ENCODE measurements at regions not wholly inside any gene's neighbourhood (a gene's known extent, or its start where the extent isn't known, plus 50 kb on each side); places are given as distances from the start of the nearest gene placed in this dataset.

- POLR2A ChIA-PET (ENCODE audit: partially characterized antibody), result no interaction called here
- intact Hi-C loops (cut with micrococcal nuclease), result no loop called here
- DNase-seq, result no peak
- no peaks in the 10 kb centered on the region for H3K27me3 Mint-ChIP-seq
- H3K27me3 ChIP-seq (ENCODE audit: insufficient read depth, low read length), result no peaks in the 10 kb centered on the region
- CTCF ChIA-PET (ENCODE audit: partially characterized antibody), result no interaction called here
- H3K4me1 ChIP-seq (ENCODE audit: insufficient read depth, low read length), result no peaks in the 10 kb centered on the region
- no peak overlapping the region for H3K27ac ChIP-seq (ENCODE audit: low read depth, low read length)
- no peaks in the 10 kb centered on the region for H3K4me1 Mint-ChIP-seq
- no peaks in the 10 kb centered on the region for H3K9me3 ChIP-seq (ENCODE audit: control insufficient read depth in 1 of 2, low read length in 2 of 2)
- H3K27ac Mint-ChIP-seq, result no peak overlapping the region
- no peak overlapping the region for H3K4me3 ChIP-seq (ENCODE audit: low read length in 2 of 2)
- H3K36me3 Mint-ChIP-seq, result no peaks in the 10 kb centered on the region
- H3K4me3 Mint-ChIP-seq, result no peak overlapping the region
- H3K9me3 Mint-ChIP-seq, result peaks cover 0 to 9% (median 0%) of the 10 kb centered on the region in 8 donors
- H3K36me3 ChIP-seq (ENCODE audit: insufficient read depth, low read length), result no peaks in the 10 kb centered on the region
Measured at GRCh38 chr4:95898226-95898625, 58.3 kb downstream of the PDHA2 start.

DNA sequence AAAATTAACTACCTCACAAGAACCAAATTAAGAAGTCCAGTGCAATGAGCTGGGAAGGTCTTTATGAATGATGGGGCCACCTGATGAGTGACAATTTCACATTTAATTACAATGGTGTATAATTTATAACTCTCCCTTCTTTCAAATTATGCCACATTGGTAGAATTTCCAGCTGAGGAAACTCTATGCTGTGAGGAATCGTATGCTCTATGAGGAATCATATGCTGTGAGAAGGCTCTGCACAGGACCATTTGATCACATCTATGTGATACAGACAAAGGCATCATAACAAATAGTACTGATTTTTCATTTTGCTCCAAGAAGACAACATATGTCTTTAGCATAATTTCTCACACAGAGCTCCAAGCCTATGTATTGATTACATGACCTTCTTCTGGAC is 69.3 kb downstream of the PDHA2 start:
- Histone ChIP-seq H3K4me1 (ENCODE audit: insufficient read depth, low read length) (no peaks in the 10 kb centered on the region), H3K27ac (ENCODE audit: low read depth, low read length) (no peak overlapping the region), H3K9me3 (ENCODE audit: control insufficient read depth in 1 of 2, low read length in 2 of 2) (no peaks in the 10 kb centered on the region), H3K36me3 (ENCODE audit: insufficient read depth, low read length) (no peaks in the 10 kb centered on the region), H3K27me3 (ENCODE audit: insufficient read depth, low read length) (no peaks in the 10 kb centered on the region), H3K4me3 (ENCODE audit: low read length in 2 of 2) (no peak overlapping the region)
- ChIA-PET POLR2A (ENCODE audit: partially characterized antibody) (no interaction called here), CTCF (ENCODE audit: partially characterized antibody) (no interaction called here)
- Mint-ChIP-seq H3K27ac (no peak overlapping the region), H3K9me3 (peaks cover 0 to 6% (median 2%) of the 10 kb centered on the region in 8 donors), H3K27me3 (no peaks in the 10 kb centered on the region), H3K4me1 (no peaks in the 10 kb centered on the region), H3K36me3 (no peaks in the 10 kb centered on the region), H3K4me3 (no peak overlapping the region)
- DNase-seq, result no peak
- intact Hi-C loops (cut with micrococcal nuclease), result no loop called here

- ChIA-PET POLR2A (ENCODE audit: partially characterized antibody) (no interaction called here), CTCF (ENCODE audit: partially characterized antibody) (no interaction called here)
- Histone ChIP-seq H3K27me3 (ENCODE audit: insufficient read depth, low read length) (no peaks in the 10 kb centered on the region), H3K4me3 (ENCODE audit: low read length in 2 of 2) (no peak overlapping the region), H3K4me1 (ENCODE audit: insufficient read depth, low read length) (no peaks in the 10 kb centered on the region), H3K9me3 (ENCODE audit: control insufficient read depth in 1 of 2, low read length in 2 of 2) (no peaks in the 10 kb centered on the region), H3K36me3 (ENCODE audit: insufficient read depth, low read length) (no peaks in the 10 kb centered on the region), H3K27ac (ENCODE audit: low read depth, low read length) (no peak overlapping the region)
- Mint-ChIP-seq H3K4me1 (no peaks in the 10 kb centered on the region), H3K36me3 (no peaks in the 10 kb centered on the region), H3K27ac (no peak overlapping the region), H3K9me3 (peaks cover 0 to 6% (median 2%) of the 10 kb centered on the region in 8 donors), H3K4me3 (no peak overlapping the region), H3K27me3 (no peaks in the 10 kb centered on the region)
- no peak for DNase-seq
- intact Hi-C loops (cut with micrococcal nuclease), result no loop called here
Measured at GRCh38 chr4:95910749-95911148, 70.9 kb downstream of the PDHA2 start.

- no peak overlapping the region for H3K27ac Mint-ChIP-seq
- CTCF ChIA-PET (ENCODE audit: partially characterized antibody), result no interaction called here
- DNase-seq, result no peak
- Histone ChIP-seq H3K4me3 (ENCODE audit: low read length in 2 of 2) (no peak overlapping the region), H3K4me1 (ENCODE audit: insufficient read depth, low read length) (no peaks in the 10 kb centered on the region), H3K9me3 (ENCODE audit: control insufficient read depth in 1 of 2, low read length in 2 of 2) (peaks cover 0 to under 1% of the 10 kb centered on the region in 2 donors), H3K36me3 (ENCODE audit: insufficient read depth, low read length) (no peaks in the 10 kb centered on the region), H3K27ac (ENCODE audit: low read depth, low read length) (no peak overlapping the region), H3K27me3 (ENCODE audit: insufficient read depth, low read length) (no peaks in the 10 kb centered on the region)
- H3K4me3 Mint-ChIP-seq, result no peak overlapping the region
- POLR2A ChIA-PET (ENCODE audit: partially characterized antibody), result no interaction called here
- no peaks in the 10 kb centered on the region for H3K36me3 Mint-ChIP-seq
- H3K4me1 Mint-ChIP-seq, result no peaks in the 10 kb centered on the region
- H3K9me3 Mint-ChIP-seq, result peaks cover 5 to 24% (median 10%) of the 10 kb centered on the region in 8 donors
- H3K27me3 Mint-ChIP-seq, result no peaks in the 10 kb centered on the region
- intact Hi-C loops (cut with micrococcal nuclease), result no loop called here
Measured at GRCh38 chr4:95921470-95921869, 81.6 kb downstream of the PDHA2 start.

DNA sequence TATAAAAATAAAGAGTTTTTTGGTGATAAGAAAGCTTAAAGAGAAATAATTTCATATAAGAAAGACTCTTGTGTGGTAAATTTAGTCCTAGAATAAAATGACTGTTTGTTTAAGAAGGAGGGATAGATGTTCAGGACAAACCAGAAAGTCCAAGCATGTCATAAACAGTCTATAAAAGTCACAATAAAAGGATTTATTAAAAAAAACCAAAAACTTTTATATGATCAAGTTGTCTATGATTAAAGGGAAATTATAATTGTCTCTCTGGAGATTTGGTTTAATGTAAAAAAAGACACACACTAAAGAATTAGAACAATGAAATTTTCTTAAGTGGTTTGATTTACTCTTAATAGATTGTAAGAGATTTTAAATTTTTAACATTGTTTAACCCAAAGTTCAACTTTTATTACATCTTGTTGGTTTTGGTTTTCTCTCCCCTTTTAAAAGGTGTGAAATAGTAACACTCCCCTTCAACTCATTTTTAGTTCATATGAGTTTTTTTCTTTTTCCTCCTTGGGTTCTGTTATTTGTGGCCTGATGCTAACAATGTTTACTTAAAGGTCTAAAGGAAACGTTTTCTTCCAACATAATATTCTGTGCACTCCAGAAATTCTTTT is 89.7 kb downstream of the PDHA2 start:
- intact Hi-C loops (cut with micrococcal nuclease), result no loop called here
- peaks cover 5 to 37% (median 20%) of the 10 kb centered on the region in 8 donors for H3K9me3 Mint-ChIP-seq
- CTCF ChIA-PET (ENCODE audit: partially characterized antibody), result no interaction called here
- H3K4me1 Mint-ChIP-seq, result no peaks in the 10 kb centered on the region
- no peak overlapping the region for H3K27ac Mint-ChIP-seq
- Histone ChIP-seq H3K4me3 (ENCODE audit: low read length in 2 of 2) (no peak overlapping the region), H3K27ac (ENCODE audit: low read depth, low read length) (no peak overlapping the region), H3K36me3 (ENCODE audit: insufficient read depth, low read length) (no peaks in the 10 kb centered on the region), H3K4me1 (ENCODE audit: insufficient read depth, low read length) (no peaks in the 10 kb centered on the region), H3K9me3 (ENCODE audit: control insufficient read depth in 1 of 2, low read length in 2 of 2) (peaks cover 0 to 4% of the 10 kb centered on the region in 2 donors), H3K27me3 (ENCODE audit: insufficient read depth, low read length) (no peaks in the 10 kb centered on the region)
- no peaks in the 10 kb centered on the region for H3K36me3 Mint-ChIP-seq
- DNase-seq, result no peak
- no peaks in the 10 kb centered on the region for H3K27me3 Mint-ChIP-seq
- POLR2A ChIA-PET (ENCODE audit: partially characterized antibody), result interaction anchor here (0.7 kb wide), 1 partner anchor 106 kb away, joined by 3 read pairs; no protein-coding TSS in a partner anchor
- no peak overlapping the region for H3K4me3 Mint-ChIP-seq

- POLR2A ChIA-PET (ENCODE audit: partially characterized antibody), result no interaction called here
- Mint-ChIP-seq H3K36me3 (no peaks in the 10 kb centered on the region), H3K4me3 (no peak overlapping the region), H3K4me1 (no peaks in the 10 kb centered on the region), H3K27me3 (no peaks in the 10 kb centered on the region), H3K9me3 (peaks cover 0 to 3% (median 0%) of the 10 kb centered on the region in 8 donors), H3K27ac (no peak overlapping the region)
- H3K27me3 ChIP-seq (ENCODE audit: insufficient read depth, low read length), result no peaks in the 10 kb centered on the region
- no peak overlapping the region for H3K4me3 ChIP-seq (ENCODE audit: low read length in 2 of 2)
- DNase-seq, result no peak
- intact Hi-C loops (cut with micrococcal nuclease), result no loop called here
- no peaks in the 10 kb centered on the region for H3K4me1 ChIP-seq (ENCODE audit: insufficient read depth, low read length)
- CTCF ChIA-PET (ENCODE audit: partially characterized antibody), result no interaction called here
- H3K36me3 ChIP-seq (ENCODE audit: insufficient read depth, low read length), result no peaks in the 10 kb centered on the region
- no peaks in the 10 kb centered on the region for H3K9me3 ChIP-seq (ENCODE audit: control insufficient read depth in 1 of 2, low read length in 2 of 2)
- H3K27ac ChIP-seq (ENCODE audit: low read depth, low read length), result no peak overlapping the region
Measured at GRCh38 chr4:95939141-95939540, 99.2 kb downstream of the PDHA2 start.

DNA sequence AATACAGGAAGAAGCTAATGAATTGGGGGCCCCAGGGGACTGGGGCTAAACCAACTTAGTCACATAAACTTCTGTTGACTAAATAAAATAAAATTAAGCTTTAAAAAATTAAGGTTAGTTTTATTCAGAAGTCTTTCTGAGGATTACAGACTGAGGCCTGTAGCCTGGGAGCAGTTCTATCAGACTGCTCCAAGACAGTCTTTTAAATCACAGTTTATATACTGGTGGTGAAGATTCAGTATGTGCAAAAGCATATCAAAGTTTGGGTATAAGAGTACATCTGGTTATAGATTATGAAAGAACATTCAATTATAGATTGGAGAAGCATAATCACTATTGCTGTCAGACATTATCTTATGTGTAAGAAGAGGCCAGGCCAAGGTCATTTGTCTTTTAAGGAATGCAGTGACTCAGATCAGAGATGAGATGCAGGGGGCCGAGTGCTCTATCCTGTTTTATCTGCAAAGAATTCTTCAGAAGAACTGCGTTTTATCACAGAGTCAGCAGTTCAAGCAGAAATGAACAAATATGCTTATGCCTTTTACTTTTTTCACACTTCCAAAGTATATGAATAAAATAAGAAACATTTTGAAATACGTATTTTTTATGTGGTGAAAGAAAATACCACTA is 109.4 kb downstream of the PDHA2 start:
- no peak for DNase-seq
- Histone ChIP-seq H3K4me1 (ENCODE audit: insufficient read depth, low read length) (no peaks in the 10 kb centered on the region), H3K27me3 (ENCODE audit: insufficient read depth, low read length) (no peaks in the 10 kb centered on the region), H3K36me3 (ENCODE audit: insufficient read depth, low read length) (no peaks in the 10 kb centered on the region), H3K9me3 (ENCODE audit: control insufficient read depth in 1 of 2, low read length in 2 of 2) (no peaks in the 10 kb centered on the region), H3K4me3 (ENCODE audit: low read length in 2 of 2) (no peak overlapping the region), H3K27ac (ENCODE audit: low read depth, low read length) (no peak overlapping the region)
- H3K4me3 Mint-ChIP-seq, result no peak overlapping the region
- ChIA-PET POLR2A (ENCODE audit: partially characterized antibody) (no interaction called here), CTCF (ENCODE audit: partially characterized antibody) (no interaction called here)
- no peaks in the 10 kb centered on the region for H3K27me3 Mint-ChIP-seq
- intact Hi-C loops (cut with micrococcal nuclease), result no loop called here
- H3K36me3 Mint-ChIP-seq, result no peaks in the 10 kb centered on the region
- peaks cover 0 to 13% (median 5%) of the 10 kb centered on the region in 8 donors for H3K9me3 Mint-ChIP-seq
- peaks cover 0 to 2% (median 0%) of the 10 kb centered on the region in 4 donors for H3K4me1 Mint-ChIP-seq
- H3K27ac Mint-ChIP-seq, result no peak overlapping the region

All from CD4-positive, alpha-beta memory T cell (primary cell).